GM18867 (cell line): ENCODE measurements at regions not wholly inside any gene's neighbourhood (a gene's known extent, or its start where the extent isn't known, plus 50 kb on each side); places are given as distances from the start of the nearest gene placed in this dataset.
"Not testable (repeated sequence)": the region's sequence is repeated elsewhere in the genome, so short reads cannot be mapped to it uniquely, and the experiment has no call there.

Experiments
- ATAC-seq: cut with Tn5 transposase; IDR thresholded peaks from one replicate; pipeline ENCODE4 v1.9.1; 2021; ENCODE audit warnings: mild to moderate bottlenecking, moderate library complexity; ENCODE audit not compliant: unreplicated experiment

GRCh38 chr5:124056326-124056990 lies 544.5 kb downstream of the CSNK1G3 start:
- peak; percentile 81 for ATAC-seq

- ATAC-seq = no peak
Observed at GRCh38 chr5:124055751-124056150, 543.8 kb downstream of the CSNK1G3 start.

- ATAC-seq = peak; percentile 46
Observed at GRCh38 chr5:124054564-124054963, 542.6 kb downstream of the CSNK1G3 start.

- no peak for ATAC-seq
Observed at GRCh38 chr5:124053340-124053739, 541.4 kb downstream of the CSNK1G3 start.

GRCh38 chr5:124052201-124052600 lies 540.2 kb downstream of the CSNK1G3 start:
- no peak for ATAC-seq

GRCh38 chr5:124050120-124050770 lies 538.3 kb downstream of the CSNK1G3 start:
- no peak for ATAC-seq

- no peak for ATAC-seq
Observed at GRCh38 chr5:124045412-124045811, 533.4 kb downstream of the CSNK1G3 start.

- ATAC-seq = no peak
Observed at GRCh38 chr5:124044613-124045012, 532.6 kb downstream of the CSNK1G3 start.

- no peak for ATAC-seq
Observed at GRCh38 chr5:124043456-124043855, 531.5 kb downstream of the CSNK1G3 start.

- ATAC-seq = no peak
Observed at GRCh38 chr5:124040799-124041198, 528.8 kb downstream of the CSNK1G3 start.

GRCh38 chr5:124039410-124039809 lies 527.4 kb downstream of the CSNK1G3 start:
- ATAC-seq = no peak

- no peak for ATAC-seq
Observed at GRCh38 chr5:124036786-124037185, 524.8 kb downstream of the CSNK1G3 start.

GRCh38 chr5:124034963-124035362 lies 523.0 kb downstream of the CSNK1G3 start:
- peak; percentile 99 for ATAC-seq

GRCh38 chr5:124034083-124034700 lies 522.2 kb downstream of the CSNK1G3 start:
- no peak for ATAC-seq

GRCh38 chr5:124030043-124030491 lies 518.1 kb downstream of the CSNK1G3 start:
- no peak for ATAC-seq

- no peak for ATAC-seq
Observed at GRCh38 chr5:124027441-124027840, 515.5 kb downstream of the CSNK1G3 start.

GRCh38 chr5:124025306-124025845 lies 513.4 kb downstream of the CSNK1G3 start:
- ATAC-seq = no peak

- no peak for ATAC-seq
Observed at GRCh38 chr5:124022966-124023365, 511.0 kb downstream of the CSNK1G3 start.

- ATAC-seq = no peak
Observed at GRCh38 chr5:124021776-124022175, 509.8 kb downstream of the CSNK1G3 start.

- ATAC-seq = no peak
Observed at GRCh38 chr5:124021066-124021641, 509.2 kb downstream of the CSNK1G3 start.

GRCh38 chr5:124017321-124017720 lies 505.3 kb downstream of the CSNK1G3 start:
- not testable (repeated sequence) for ATAC-seq
